ENCODE measurements at regions not wholly inside any gene's neighbourhood (a gene's known extent, or its start where the extent isn't known, plus 50 kb on each side); places are given as distances from the start of the nearest gene placed in this dataset.

DNA sequence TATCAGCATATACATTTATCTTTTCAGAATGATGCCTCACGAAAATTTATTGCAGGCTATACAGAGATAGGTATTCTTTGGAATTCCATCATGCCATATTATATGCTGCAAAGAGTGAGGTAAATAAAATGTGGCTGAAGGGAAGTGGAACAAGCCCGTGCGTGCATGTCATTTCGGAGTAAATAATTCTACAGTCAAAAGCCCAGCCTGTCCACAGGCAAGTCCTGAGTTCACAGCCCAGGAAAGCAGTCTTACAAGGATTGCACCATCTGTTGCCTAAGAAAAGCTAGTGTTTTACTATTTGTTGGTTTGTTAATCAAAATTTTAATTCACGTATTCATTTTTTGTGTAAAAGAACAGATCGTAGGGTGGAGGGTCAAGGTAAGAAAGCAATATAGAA is 292.4 kb upstream of the AKR1E2 start:
- DNase-seq (ENCODE audit: low read depth in 1 of 2, low spot score in 1 of 2) = no peak

DNA sequence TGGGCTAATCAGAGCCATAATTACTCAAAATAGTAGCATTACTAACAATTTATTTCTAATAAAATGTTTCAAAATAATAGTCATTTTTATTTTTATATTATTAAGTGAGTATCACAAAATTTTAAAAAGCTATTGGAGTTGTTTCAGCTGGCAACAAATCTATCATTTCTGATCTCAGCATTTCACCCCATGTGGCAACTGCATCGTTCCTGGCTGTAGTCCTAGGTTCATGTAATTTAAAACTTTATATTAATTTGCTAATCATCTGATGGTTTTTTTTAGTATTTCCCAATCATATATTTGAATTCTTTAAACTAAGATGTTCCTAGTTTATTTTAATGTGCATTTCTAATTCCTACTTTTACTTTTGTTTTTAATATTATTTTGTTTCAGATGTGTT is 293.0 kb upstream of the AKR1E2 start:
- DNase-seq (ENCODE audit: low read depth in 1 of 2, low spot score in 1 of 2) = no peak

DNA sequence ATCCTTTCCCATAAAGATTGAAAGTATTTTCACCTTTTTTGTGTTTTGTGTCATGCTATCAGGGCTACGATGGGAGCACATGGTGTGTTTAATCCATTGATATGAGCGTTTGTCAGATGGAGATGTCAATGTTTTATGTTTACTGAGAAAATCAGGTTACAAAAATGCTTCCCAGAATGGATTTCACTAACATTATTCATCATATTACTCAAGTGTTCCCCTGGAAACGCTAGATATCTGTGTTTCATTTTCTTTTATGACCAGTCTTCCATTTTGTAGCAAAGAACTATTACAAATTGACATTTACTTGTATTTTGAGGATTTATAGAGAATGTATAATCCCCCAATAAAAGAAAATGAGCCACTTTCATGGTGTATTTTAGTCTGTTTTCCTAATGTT is 293.5 kb upstream of the AKR1E2 start:
- no peak for DNase-seq (ENCODE audit: low read depth in 1 of 2, low spot score in 1 of 2)

DNA sequence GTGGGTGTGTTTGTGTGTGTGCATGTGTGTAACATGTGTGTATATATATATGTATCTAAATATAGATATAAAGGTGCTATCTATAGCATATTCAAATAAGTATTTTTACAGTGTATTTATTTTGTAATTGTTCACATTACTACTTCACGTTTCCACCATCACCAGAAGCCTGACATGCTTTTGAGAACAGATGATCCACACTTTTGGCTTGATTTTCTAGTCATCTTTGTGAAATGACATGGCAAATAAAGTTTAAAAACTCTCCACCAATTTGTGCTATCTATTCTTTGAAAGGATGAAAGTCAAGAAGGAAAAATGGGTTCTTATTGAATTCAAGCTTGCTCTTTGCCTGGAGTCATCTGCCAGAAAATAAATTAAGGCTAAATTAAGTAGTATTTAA is 294.0 kb upstream of the AKR1E2 start:
- DNase-seq (ENCODE audit: low read depth in 1 of 2, low spot score in 1 of 2) = no peak

DNA sequence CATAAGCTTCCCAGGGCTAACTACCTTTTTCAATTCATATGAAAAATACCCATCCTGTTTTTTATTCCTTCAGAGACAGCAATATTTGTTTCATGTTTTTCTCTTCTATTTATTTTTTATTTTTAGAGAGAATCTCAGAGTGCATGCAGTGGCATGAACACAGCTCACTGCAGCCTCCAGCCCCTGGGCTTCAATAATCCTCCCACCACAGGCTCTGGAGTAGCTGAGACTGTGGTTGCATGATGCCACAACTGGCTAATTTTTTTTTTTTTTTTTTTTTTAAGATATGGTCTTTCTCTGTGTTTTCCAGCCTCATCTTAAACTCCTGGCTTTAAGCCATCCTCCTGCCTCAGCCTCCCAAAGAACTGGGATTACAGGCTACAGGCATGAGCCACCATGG is 296.7 kb upstream of the AKR1E2 start:
- no peak for DNase-seq (ENCODE audit: low read depth in 1 of 2, low spot score in 1 of 2)

DNA sequence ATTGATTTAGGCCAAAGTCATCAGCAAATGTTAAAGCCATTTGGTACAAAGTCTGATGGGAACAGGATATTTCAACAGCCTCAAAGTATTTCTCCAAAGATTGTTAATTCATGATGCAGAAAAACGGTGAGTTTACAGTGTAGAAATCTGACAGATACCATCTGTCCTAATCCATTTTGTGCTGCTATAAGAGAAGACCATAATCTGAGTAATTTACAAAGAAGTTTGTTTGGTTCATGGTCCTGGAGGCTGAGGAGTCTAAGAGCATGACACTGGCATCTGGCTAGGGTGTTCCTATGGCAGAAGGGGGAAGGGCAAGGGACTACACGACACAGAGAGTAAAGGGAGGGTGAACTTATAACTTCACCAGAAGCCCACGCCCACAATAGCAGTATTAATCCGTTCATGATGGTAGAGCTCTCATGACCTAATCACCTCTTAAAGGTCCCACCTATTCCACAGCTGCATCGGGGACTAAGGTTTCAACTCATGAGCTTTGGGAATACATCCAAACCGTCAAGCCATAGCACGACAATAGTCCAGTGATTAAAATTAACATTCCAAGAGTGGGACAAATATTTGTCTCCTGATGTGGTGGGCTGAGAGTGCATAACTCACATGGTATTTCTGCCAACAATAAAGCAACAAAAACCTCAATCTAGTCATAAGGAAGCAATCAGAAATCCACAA is 298.6 kb upstream of the AKR1E2 start:
- DNase-seq (ENCODE audit: low read depth in 1 of 2, low spot score in 1 of 2) = no peak

DNA sequence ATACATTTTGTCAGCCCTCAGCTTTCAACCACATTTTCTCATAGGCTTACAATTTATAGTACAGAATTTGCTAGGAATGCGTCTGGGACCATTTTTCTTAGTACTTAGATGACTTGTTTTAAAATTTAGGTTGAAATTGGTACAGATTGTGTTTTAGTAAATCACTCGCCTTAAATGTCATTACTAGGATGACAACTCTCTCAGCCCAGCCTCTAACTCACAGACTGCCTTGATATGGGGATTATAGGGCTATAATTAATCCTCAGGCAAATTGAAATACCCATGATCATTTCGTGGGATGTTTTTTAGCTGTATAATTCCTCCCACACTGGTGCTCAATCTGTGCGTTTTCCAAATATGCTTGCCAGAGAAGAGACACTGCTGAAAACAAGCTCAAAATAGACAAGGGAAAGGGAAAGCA is 299.7 kb upstream of the AKR1E2 start:
- no peak for DNase-seq (ENCODE audit: low read depth in 1 of 2, low spot score in 1 of 2)

DNA sequence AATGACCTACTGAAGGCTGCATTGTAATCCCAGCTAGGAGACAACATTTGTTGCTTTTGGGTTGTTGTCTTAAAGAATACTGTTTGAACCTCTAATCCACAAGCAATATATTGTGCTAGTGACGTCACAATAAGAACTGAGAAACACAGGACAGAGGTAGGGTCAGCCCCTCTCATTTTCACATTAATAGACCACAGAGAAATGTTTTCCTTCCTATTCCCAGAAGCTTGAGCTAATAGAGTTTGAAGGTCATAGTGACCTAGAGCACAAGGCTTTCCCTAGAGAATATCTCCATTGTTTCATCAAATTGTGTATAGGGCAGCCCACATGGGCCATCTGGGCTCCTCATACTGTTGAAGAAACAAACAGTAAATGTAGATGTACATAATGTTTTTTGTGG is 300.9 kb upstream of the AKR1E2 start:
- DNase-seq (ENCODE audit: low read depth in 1 of 2, low spot score in 1 of 2) = no peak

DNA sequence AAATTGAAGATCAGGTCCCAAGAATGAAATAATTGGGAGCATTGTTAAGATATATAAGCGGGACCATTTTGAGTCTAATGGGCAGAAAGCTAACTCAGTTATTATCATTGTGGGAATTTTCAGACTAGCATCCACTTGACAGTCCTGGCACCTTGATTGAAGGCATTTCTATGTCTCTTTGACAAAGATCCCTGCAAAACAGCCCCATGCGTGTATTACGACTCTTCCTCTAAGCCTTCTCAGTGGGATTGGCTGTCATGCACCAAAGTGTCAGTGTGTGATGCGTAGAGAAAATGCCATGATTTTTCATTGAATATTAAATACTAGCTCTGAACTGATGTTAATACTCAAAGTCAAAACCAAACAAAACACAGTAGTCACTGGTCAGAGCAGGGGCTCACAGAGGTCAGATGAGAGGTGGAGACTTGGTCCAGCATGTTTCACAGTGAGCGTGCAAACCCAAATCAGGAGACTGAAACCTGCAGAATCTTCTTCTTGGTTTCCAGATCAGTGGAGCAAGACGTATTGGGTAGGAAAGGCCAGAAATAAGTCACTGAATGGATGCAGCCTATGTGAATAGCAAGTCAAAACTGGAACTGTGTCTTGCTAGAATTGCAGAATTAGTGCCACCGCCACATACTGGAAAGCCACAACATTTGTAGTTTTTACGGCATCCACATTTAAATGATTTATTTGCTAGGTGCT is 303.6 kb upstream of the AKR1E2 start:
- no peak for DNase-seq (ENCODE audit: low read depth in 1 of 2, low spot score in 1 of 2)

DNA sequence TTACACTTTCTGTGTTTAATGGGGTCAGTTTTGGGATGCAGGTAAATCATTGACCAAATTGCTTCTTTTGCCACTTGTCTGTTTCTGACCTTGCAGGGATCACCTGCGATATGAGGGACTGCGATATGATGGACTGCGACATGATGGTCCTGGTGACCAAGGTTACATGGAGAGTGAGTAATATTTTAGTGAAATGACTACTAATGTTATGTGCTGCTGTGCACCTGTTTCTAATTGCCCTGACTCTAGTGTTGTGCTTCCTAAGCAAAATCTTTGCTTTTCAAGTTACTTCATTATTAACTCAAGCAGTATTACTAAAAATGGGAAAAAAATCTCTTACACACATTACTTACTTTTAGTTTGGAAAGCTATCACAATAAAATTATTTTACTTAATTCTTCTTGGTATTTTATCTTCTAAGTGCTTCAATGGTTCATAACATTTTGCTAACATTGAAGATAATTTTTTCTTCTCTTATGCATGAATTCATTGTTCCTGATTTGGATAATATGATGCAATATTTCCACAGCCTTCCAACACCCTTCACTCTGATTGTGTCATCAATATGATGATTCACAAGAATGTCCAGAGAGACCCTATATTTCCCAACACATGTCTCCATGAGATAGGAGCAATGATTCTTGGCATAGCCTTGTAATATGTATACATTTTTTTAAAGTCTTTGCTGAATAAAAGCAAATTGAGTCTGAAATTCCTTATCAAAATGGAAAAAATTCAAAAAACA is 306.2 kb upstream of the AKR1E2 start:
- DNase-seq (ENCODE audit: low read depth in 1 of 2, low spot score in 1 of 2) = no peak

DNA sequence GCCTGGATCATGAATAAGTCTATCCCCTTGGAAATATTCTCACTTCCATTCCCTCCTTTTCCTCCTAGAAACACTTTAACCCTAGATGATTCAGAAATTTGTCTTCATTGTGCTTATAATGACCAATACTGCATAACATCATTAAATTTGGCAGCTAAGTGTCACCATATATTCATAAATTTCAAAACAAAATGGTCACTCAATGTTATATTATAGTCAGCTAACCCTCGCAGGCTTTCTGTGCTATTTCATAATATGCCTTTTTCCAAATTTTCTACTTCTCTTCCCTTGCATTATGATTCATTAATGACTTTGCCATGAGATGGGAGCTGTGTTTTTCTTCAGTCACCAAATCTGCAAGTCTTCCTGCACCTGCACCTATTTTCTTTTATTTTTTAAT is 308.3 kb upstream of the AKR1E2 start:
- DNase-seq (ENCODE audit: low read depth in 1 of 2, low spot score in 1 of 2) = no peak

DNA sequence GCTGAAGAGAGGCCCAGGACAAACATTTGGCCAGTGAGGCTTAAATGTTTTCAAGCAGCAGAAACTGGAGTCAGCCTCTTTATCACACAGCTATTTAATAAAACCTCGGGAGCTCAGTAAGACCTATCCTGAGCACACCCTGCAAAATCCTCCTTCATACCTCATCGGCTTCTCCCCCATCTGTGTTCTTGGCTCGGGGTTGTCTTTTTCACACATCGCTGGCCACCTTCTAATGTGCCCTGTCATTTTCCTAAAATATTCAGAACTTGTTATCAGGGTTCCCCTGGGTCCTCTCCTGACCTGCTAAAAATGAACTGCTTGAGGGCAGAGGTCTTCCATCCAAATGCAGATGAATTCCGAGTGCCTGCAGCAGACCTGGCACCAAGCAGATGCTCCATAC is 310.3 kb upstream of the AKR1E2 start:
- DNase-seq (ENCODE audit: low read depth in 1 of 2, low spot score in 1 of 2) = no peak

DNA sequence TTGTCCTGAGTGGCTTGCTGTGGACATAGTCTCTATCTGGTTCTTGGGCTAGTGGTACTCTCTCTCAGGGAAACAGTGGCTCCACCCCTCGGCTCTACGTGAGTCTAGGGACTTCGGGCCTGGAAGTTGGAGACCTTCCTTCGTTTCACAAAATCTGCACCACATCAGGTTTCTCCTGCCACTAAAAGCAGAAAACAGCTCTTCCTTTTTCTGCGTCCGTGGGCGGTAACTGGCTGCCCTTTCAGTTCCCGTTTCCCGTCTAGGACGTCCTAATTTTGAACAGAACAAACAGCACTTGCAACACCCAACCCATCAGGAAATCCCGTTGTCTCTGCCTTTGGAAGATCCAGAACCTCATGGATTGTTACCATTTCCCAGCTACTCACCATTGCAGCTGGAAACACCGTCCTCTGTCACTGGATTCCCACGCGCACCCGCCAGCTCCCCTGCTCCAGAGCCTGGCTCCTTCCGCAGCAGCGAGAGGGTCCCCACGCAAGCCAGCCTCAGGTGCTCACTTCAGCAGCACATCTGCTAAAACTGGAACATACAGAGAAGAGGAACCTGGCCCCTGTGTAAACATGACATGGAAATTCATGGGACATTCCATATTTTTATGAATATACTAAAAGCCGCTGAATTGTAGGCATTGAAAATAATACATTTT is 311.4 kb upstream of the AKR1E2 start:
- DNase-seq (ENCODE audit: low read depth in 1 of 2, low spot score in 1 of 2) = no peak

DNA sequence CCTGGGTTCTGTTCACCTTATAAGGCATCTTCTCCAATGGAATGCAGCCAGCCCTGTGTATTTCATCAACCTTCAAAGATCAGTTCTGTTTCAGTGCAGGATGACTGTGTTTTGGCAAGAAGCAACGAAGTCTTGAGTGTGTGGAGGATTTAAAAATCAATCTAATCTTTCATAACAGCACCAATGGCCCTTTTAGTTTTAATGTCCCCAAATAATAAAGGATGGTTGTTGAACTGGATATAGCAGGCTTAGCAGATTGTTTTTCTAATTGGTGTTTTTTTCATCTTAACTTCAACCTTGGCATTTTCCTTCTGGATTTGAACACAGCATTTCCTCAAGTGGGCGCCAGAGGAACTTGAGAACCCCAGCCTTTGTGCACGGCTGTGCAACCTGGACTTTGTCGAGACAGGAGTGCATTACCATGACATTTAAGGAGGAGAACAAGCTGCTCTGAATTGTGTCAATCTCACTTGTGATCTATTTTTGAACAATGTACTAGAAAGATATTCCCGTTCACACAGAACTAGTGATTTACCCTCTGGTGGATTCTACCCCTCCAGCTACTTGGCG is 313.3 kb upstream of the AKR1E2 start:
- no peak for DNase-seq (ENCODE audit: low read depth in 1 of 2, low spot score in 1 of 2)

DNA sequence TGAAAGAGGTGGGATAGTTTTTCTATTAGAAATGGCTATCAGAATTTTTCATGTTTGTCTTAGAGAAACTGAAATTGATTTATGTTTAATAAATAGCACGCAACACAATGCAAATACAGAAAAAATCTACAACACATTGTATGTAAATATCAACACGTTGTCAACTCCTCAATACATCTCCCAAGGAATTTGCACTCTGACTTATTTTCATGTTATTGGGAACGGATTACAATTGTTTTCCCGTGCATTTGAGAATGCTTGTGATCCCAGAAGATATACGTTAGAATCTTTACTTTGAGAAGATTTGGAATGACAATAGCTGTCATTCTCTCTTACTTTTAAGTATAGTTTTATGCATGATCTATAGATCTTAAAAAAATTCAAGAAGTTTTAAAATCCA is 313.8 kb upstream of the AKR1E2 start:
- DNase-seq (ENCODE audit: low read depth in 1 of 2, low spot score in 1 of 2) = no peak

DNA sequence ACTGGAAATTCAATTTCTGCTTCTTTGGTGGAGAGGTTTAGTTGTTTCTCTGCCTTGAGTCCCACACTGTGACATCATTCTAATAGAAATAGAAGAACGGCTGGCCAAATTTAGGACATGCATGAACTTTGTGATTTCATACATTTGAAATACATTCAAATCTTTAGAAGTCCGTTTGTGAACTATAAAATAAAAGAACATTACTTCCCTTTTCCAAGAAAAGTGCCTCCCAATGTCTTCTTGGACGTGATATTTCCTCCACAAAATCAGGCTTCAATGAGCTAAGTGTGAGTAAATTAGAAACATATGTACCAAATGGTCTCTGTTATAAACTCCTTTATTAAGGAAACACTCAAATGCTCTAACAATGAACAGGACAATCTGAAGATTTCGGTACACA is 314.5 kb upstream of the AKR1E2 start:
- DNase-seq (ENCODE audit: low read depth in 1 of 2, low spot score in 1 of 2) = no peak

DNA sequence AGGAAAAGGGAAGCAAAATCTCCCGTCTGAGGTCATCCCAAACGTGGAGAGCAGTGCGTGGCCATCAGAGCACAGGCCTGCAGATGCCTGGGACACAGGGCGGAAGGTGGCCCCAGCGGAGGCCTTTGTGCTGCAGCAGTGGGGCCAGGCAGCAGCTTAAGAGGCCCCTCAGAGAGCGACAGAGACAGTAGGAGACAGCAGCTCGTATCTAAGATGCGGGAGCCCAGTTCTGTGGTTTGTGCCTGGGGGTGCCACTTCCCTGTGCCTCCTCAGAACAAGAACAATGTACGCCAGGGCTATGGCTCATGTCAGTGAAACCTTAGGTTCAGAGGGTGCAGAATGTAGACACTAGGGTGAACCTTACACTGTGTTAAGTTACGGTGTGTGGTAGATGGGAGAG is 316.6 kb upstream of the AKR1E2 start:
- no peak for DNase-seq (ENCODE audit: low read depth in 1 of 2, low spot score in 1 of 2)

DNA sequence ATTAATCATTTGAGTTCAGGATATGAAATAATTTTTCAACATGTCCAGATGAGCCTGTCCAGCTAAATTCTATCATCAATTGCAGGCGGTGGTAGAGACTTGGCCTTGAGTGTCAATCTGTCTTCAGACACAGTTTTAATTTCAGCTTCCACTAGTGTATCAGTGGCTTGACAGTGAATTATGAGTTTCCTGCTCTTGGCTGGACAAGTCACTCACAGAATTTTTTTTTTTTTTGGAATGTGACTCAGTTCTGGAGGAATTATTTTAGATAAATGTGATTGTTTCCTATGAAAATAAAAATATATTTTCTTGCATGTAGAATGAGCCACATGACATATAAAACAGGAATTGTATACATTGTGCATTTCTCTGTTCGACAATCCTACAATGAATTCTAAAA is 319.9 kb upstream of the AKR1E2 start:
- DNase-seq (ENCODE audit: low read depth in 1 of 2, low spot score in 1 of 2) = no peak

DNA sequence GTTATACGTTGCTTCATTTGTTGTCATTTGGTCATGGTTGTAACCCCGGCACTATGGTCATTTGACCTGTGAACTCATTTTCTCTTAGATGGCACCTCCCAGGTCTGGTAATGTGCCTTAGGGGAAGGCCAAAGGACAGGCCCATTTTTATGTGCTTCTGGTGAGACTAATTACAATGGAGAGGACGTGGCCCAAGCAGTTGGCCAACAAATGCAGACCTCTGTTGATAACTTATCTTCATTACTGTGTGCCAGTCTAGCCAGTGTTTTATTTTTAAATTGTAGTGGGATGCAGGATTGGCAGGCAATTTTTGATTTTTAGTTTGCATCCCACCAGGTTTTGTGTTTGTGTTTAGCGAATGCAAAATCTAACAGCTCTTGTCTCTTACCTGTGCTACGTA is 321.5 kb upstream of the AKR1E2 start:
- no peak for DNase-seq (ENCODE audit: low read depth in 1 of 2, low spot score in 1 of 2)

DNA sequence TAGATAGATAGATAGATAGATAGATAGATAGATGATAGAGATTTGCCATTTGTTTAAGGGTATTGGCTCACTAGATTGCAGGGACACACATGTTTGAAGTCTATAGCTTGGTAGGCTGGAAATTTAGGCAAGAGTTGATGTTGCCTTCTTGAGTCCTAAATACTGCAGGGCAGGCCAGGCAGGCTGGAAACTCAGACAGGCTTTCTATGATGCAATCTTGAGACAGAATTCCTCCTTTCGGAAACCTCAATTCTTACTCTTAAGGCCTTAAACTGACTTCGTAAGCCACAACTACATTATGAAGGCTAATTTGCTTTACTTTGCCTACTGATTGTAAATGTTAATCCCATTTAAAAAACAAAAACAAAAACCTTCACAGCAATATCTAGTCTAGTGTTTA is 322.9 kb upstream of the AKR1E2 start:
- no peak for DNase-seq (ENCODE audit: low read depth in 1 of 2, low spot score in 1 of 2)

DNA sequence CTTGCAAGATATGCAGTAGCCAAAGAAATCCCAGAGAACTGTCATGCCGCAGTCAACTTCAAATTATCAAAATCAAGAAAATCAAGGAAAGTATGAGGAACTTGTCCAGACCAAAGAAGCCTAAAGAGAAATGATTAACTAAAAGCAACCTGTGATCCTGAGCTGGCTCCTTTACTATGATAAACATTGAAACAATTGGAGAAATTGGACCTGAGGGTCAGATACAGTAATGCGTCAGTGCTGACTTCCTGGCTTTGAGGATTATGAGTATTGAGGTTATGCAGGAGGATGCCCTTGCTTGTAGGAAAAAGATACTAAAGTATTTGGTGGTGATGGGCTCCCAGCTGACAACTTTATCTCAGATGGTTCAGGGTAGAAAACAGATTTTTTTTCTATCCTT is 324.7 kb upstream of the AKR1E2 start:
- no peak for DNase-seq (ENCODE audit: low read depth in 1 of 2, low spot score in 1 of 2)

All from activated T-helper 1 cell treated with anti-CD3 and anti-CD28 coated beads, Interleukin-2, amount 50 U/mL, for 16 hours (primary cell).